Smooth muscle cell (in vitro differentiated cells): ENCODE measurements at regions not wholly inside any gene's neighbourhood (a gene's known extent, or its start where the extent isn't known, plus 50 kb on each side); places are given as distances from the start of the nearest gene placed in this dataset.
"Not testable (repeated sequence)": the region's sequence is repeated elsewhere in the genome, so short reads cannot be mapped to it uniquely, and the experiment has no call there.

ENCODE experiments used
- DNase-seq: peaks from one replicate; lab custom pipeline; 2025; ENCODE audit not compliant: unreplicated experiment; lab: John Stamatoyannopoulos, UW
- H2AFZ ChIP-seq: fragments of 200-600 bp; sonication (generic); 2 replicates; pipeline ENCODE4 v1.6.0; 2016; ENCODE audit warnings: antibody characterized with exemption, low read depth, mild to moderate bottlenecking
- H3F3A ChIP-seq: fragments of 200-600 bp; sonication (generic); 2 replicates; pipeline ENCODE4 v1.6.0; 2017; ENCODE audit warnings: antibody characterized with exemption, low read depth
- H3K27ac ChIP-seq: fragments of 200-600 bp; sonication (generic); 2 replicates; pipeline ENCODE4 v1.5.1; 2016; ENCODE audit warnings: low read depth, mild to moderate bottlenecking
- H3K27me3 ChIP-seq: fragments of 200-600 bp; sonication (generic); 2 replicates; pipeline ENCODE4 v1.6.1; 2016; ENCODE audit warnings: low read depth, mild to moderate bottlenecking
- H3K36me3 ChIP-seq: fragments of 200-600 bp; sonication (generic); 2 replicates; pipeline ENCODE4 v1.5.1; 2016; ENCODE audit warnings: low read depth
- H3K4me1 ChIP-seq: fragments of 200-600 bp; sonication (generic); 2 replicates; pipeline ENCODE4 v1.5.1; 2016; ENCODE audit warnings: low read depth
- H3K4me2 ChIP-seq: fragments of 200-600 bp; sonication (generic); 2 replicates; pipeline ENCODE4 v1.6.0; 2016; ENCODE audit warnings: mild to moderate bottlenecking
- H3K4me3 ChIP-seq: fragments of 200-600 bp; sonication (generic); 2 replicates; pipeline ENCODE4 v1.5.1; 2016; ENCODE audit warnings: mild to moderate bottlenecking
- H3K79me2 ChIP-seq: fragments of 200-600 bp; sonication (generic); 2 replicates; pipeline ENCODE4 v1.6.0; 2016; ENCODE audit warnings: low read depth, mild to moderate bottlenecking
- H3K9ac ChIP-seq: fragments of 200-600 bp; sonication (generic); 2 replicates; pipeline ENCODE4 v1.6.0; 2016; ENCODE audit warnings: low read depth
- H3K9me3 ChIP-seq: fragments of 200-600 bp; sonication (generic); replicated peaks from 2 replicates; pipeline ENCODE4 v1.5.1; 2016; ENCODE audit warnings: low read depth
- H4K20me1 ChIP-seq: fragments of 200-600 bp; sonication (generic); 2 replicates; pipeline ENCODE4 v1.6.0; 2016; ENCODE audit warnings: low read depth
- CTCF ChIP-seq: fragments of 200-600 bp; sonication (generic); IDR thresholded peaks from 2 replicates; pipeline ENCODE4 v1.5.1; 2017; ENCODE audit warnings: borderline replicate concordance, mild to moderate bottlenecking, antibody characterized with exemption; ENCODE audit not compliant: insufficient read depth, poor library complexity, severe bottlenecking
- WGBS: methylation state at CpG from one replicate; pipeline ENCODE4 v1.1.7; 2016; ENCODE audit warnings: low lambda C conversion rate; 5-methylcytosine and 5-hydroxymethylcytosine counted together

- Histone ChIP-seq H3K36me3 (no peaks in the 10 kb centered on the region), H3K27ac (no peak overlapping the region), H3K4me2 (no peak overlapping the region), H3K4me1 (no peaks in the 10 kb centered on the region), H3K4me3 (no peak overlapping the region), H3F3A (no peaks in the 10 kb centered on the region), H2AFZ (no peak overlapping the region), H3K9ac (no peak overlapping the region), H3K79me2 (no peaks in the 10 kb centered on the region), H3K9me3 (no peaks in the 10 kb centered on the region), H4K20me1 (no peaks in the 10 kb centered on the region), H3K27me3 (no peaks in the 10 kb centered on the region)
- 79% methylated on average over 5 of the region's 5 CpGs for WGBS
- no peak for DNase-seq
- no peak for TF ChIP-seq CTCF
Observed at GRCh38 chr4:97016186-97016907, 1126.9 kb downstream of the STPG2 start.

- no peaks in the 10 kb centered on the region for H3K27me3 ChIP-seq
- 88% methylated on average over 2 of the region's 2 CpGs for WGBS
- H3K9ac ChIP-seq = no peak overlapping the region
- H3K9me3 ChIP-seq = no peaks in the 10 kb centered on the region
- H3F3A ChIP-seq = no peaks in the 10 kb centered on the region
- no peak overlapping the region for H3K4me3 ChIP-seq
- no peak overlapping the region for H2AFZ ChIP-seq
- no peak overlapping the region for H3K27ac ChIP-seq
- H3K79me2 ChIP-seq = no peaks in the 10 kb centered on the region
- no peak overlapping the region for H3K4me2 ChIP-seq
- peaks cover 5% of the 10 kb centered on the region for H3K4me1 ChIP-seq
- no peak for TF ChIP-seq CTCF
- no peaks in the 10 kb centered on the region for H4K20me1 ChIP-seq
- H3K36me3 ChIP-seq = no peaks in the 10 kb centered on the region
- DNase-seq = no peak
Observed at GRCh38 chr4:97027728-97028410, 1115.4 kb downstream of the STPG2 start.

GRCh38 chr4:97028785-97029184 lies 1114.5 kb downstream of the STPG2 start:
- no peak overlapping the region for H3K9ac ChIP-seq
- WGBS = 84% methylated on average over 2 of the region's 2 CpGs

GRCh38 chr4:97037411-97038145 lies 1105.7 kb downstream of the STPG2 start:
- not testable (repeated sequence) for H3K27ac ChIP-seq, DNase-seq, H4K20me1 ChIP-seq, H3K9me3 ChIP-seq, H3K4me3 ChIP-seq, H3K9ac ChIP-seq, H3K4me1 ChIP-seq, H3K79me2 ChIP-seq, H3K27me3 ChIP-seq, H3F3A ChIP-seq, H3K36me3 ChIP-seq
- H2AFZ ChIP-seq = peak overlapping the region; percentile 37
- whole genome bisulfite sequencing = 55% methylated on average over 12 of the region's 12 CpGs
- H3K4me2 ChIP-seq = peak overlapping the region; percentile 13

More at GRCh38 chr4:97028785-97029184, 1114.5 kb downstream of the STPG2 start:
- Histone ChIP-seq H3K4me1 (peaks cover 5% of the 10 kb centered on the region), H3K27ac (no peak overlapping the region), H3K4me3 (no peak overlapping the region), H2AFZ (no peak overlapping the region), H3K9me3 (no peaks in the 10 kb centered on the region), H3F3A (no peaks in the 10 kb centered on the region), H3K27me3 (no peaks in the 10 kb centered on the region), H3K36me3 (no peaks in the 10 kb centered on the region), H4K20me1 (no peaks in the 10 kb centered on the region), H3K4me2 (no peak overlapping the region), H3K79me2 (no peaks in the 10 kb centered on the region)
- DNase-seq = no peak
- no peak for TF ChIP-seq CTCF
